ELF-1 (cell line): ENCODE measurements at regions not wholly inside any gene's neighbourhood (a gene's known extent, or its start where the extent isn't known, plus 50 kb on each side); places are given as distances from the start of the nearest gene placed in this dataset.
"Not testable (repeated sequence)": the region's sequence is repeated elsewhere in the genome, so short reads cannot be mapped to it uniquely, and the experiment has no call there.

ENCODE experiments used
- DNase-seq: peaks from one replicate; pipeline ENCODE4 v3.0.0-alpha.2; 2016; ENCODE audit warnings: low read depth, low spot score

DNA sequence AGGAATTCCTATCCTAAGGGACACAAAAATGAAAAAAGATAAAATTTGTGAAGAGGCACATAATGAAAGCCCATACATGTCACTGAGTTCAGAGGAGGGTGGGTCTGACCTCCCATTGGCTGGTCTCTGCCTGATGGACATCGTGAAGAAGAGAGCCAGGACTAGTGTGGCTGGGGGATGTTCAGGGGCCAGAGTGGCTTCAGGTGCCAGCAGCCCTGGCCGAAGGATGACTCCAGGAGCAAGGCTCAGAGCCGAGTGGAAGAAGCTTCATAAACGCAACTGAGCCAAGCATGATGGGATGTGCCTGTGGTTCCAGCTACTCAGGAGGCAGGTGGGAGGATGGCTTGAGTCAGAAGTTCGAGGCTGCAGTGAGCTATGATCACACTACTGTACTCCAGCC, 56.9 kb upstream of the ATP5PO start:
- DNase-seq = no peak

DNA sequence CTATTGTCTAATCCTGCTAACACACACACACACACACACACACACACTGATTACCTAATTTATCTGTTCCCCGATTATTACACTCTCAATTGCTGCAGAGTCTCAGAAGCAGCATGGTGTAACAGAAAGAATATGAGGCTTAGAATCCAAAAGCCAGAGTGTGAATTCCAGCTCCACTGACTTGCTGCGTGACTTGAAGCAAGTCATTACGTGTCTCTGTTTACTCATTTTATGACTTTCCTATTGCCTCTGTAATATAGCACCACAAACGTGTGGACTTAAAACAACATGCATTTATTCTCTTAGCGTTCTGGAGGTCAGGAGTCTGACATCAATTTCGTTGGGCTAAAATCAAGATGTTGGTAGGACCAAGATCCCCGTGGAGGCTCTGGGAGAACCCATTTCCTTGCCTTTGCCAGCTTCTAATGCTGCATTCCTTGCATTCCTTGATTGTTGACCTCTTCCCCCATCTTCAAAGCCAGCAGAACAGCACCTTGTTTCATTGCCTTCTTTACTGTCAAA, 55.9 kb upstream of the ATP5PO start:
- DNase-seq = peak; percentile 65

DNA sequence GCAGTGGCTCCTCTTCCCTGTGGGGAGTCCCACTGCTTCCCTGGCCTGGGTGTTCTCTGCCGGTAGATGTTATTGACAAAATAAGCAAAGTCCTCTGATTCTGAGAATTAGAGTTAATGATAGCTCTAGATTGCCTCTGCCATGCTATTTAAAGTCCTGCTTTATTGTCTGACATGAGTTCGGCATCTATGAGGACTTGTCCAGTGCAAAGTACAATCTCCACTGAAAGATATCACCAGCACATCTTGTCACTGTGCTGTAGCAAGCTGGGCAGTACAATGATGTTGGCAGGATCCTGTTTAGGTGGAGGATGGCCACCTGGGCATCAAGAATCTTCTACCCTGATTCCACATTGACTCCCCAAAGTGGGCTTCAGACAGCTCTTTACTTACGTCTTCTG, 54.0 kb upstream of the ATP5PO start:
- no peak for DNase-seq

DNA sequence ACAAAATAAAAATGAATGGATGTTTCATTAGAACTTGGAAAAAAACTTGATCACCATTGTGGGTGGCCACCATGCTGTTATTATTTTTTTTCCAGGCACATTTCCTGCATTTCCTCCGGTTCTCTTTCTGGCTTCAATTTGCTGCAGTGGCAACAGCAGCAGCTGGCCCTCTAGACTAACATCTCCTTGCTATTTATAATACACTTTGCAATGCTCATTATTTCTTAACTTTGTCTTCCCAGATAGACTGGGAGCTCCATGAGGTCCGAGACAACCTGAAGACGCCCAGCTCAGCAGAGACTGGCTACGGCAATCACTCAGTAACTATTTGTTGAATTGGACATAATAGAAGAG, 53.4 kb upstream of the ATP5PO start:
- no peak for DNase-seq

DNA sequence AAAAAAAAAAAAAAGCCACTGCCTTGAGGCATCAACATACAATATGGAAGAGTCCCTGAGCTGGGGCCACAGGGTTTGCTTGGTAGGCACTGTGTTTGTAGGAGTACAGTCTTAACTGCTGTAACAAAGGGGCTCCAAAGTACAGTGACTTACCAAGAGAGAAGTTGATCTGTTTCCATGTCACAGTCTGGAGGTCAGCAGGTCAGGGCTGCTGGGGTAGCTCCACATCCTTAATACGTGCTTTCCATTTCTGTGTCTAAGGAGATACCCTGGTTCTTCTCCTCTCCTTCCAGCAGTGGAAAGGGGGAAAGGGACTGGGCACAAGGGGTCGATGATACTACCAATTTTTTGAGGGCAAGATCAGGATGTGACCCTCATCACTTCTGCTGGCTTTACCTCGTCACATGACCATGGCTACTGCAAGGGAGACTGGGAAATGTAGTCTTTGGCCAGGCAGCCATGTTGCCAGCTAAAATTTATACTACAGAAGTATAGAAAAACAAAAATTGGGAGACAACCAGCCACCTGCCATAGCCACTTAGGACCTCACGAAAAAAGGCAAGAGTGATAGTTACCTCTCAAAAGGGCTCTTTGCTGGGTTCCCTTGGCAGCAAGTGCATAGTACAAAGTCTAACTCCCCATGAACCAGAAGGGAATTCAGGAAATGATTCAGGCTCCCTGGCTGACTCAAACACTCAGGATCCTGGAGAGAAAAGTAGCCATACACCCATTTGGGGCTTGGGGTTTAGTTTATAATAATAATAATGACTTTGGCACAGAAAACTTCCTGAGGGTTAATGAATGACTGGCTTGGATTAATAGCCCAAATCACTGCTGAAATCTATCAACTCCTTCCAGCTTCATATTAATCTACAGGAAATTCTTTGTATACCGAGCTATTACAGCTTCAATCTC, 52.7 kb upstream of the ATP5PO start:
- DNase-seq = peak; percentile 47

DNA sequence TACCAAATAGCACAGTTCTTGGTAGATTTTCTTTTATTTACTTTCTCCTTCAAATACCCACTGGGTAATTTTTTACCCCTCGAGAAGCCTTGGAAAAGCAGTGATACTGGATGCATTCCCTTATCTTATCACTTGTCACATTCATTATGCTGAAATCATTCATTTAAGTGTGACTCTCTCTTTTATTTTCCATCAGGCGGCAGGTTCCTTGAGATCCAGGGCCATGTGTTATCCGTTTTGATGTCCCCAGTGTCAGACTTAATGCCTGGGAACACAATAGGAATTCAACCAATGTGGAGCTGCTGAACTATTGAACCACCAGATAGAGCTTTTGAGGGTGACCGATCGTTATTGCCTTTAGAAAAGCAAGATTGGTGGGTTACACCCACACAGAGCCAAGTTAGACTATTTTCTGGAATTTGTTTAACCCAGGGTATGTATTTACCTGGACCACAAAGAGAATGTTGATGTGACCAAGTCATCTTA, 51.5 kb upstream of the ATP5PO start:
- DNase-seq = no peak

GRCh38 chr21:33966324-33966949, 50.8 kb upstream of the ATP5PO start:
- no peak for DNase-seq

DNA sequence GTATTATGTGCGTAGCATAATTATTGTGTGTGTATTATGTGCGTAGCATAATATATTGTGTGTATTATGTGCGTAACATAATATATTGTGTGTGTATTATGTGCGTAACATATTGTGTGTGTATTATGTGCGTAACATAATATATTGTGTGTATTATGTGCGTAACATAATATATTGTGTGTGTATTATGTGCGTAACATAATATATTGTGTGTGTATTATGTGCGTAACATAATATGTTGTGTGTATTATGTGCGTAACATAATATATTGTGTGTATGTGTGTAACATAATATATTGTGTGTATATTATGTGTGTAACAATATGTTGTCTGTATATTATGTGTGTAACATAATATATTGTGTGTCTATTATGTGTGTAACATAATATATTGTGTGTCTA, 50.1 kb upstream of the ATP5PO start:
- not testable (repeated sequence) for DNase-seq
